Activated T-helper 17 cell treated with anti-CD3 and anti-CD28 coated beads, Interleukin-2, amount 50 U/mL, for 72 hours (primary cell): ENCODE measurements at regions not wholly inside any gene's neighbourhood (a gene's known extent, or its start where the extent isn't known, plus 50 kb on each side); places are given as distances from the start of the nearest gene placed in this dataset.

Source experiments
- ATAC-seq: fragments of 150-1000 bp; cut with Tn5 transposase; replicated peaks from 2 replicates; pipeline ENCODE4 v1.10.0; 2021; ENCODE audit warnings: mild to moderate bottlenecking, moderate library complexity
- H3K27ac Mint-ChIP-seq: one replicate; pipeline ENCODE4 v1.8.0; 2022; ENCODE audit warnings: mixed read lengths
- H3K27me3 Mint-ChIP-seq: one replicate; pipeline ENCODE4 v1.8.0; 2022; ENCODE audit warnings: mixed read lengths
- H3K36me3 Mint-ChIP-seq: one replicate; pipeline ENCODE4 v1.8.0; 2022; ENCODE audit warnings: low read depth, mild to moderate bottlenecking, mixed read lengths
- H3K4me1 Mint-ChIP-seq: one replicate; pipeline ENCODE4 v1.8.0; 2022; ENCODE audit warnings: mixed read lengths
- H3K4me3 Mint-ChIP-seq: one replicate; pipeline ENCODE4 v1.8.0; 2022; ENCODE audit warnings: mild to moderate bottlenecking, mixed read lengths
- H3K9me3 Mint-ChIP-seq: one replicate; pipeline ENCODE4 v1.8.0; 2022; ENCODE audit warnings: mixed read lengths

DNA sequence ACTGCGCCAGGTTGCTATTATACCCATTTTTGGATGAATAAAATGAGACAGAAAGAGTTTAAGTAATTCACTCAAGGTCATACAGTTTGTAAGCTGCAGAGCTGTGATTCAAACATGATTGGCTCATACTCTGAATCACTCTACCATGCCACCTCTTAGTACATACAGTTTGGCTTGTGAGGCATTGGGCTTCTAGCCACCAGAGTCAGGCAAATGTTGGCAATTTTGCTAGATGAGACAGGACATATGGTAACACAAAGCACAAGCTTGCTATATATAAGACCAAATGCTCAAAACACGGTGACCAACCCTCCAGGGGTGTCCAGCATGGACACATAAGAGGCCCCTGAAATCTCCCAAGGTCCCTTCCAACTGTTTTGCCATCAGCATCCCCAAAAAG is 236.0 kb upstream of the IRX5 start:
- Mint-ChIP-seq H3K4me3 (no peak overlapping the region), H3K36me3 (no peaks in the 10 kb centered on the region), H3K4me1 (no peaks in the 10 kb centered on the region), H3K27me3 (peaks cover 3% of the 10 kb centered on the region), H3K27ac (no peak overlapping the region), H3K9me3 (no peaks in the 10 kb centered on the region)
- no peak for ATAC-seq

DNA sequence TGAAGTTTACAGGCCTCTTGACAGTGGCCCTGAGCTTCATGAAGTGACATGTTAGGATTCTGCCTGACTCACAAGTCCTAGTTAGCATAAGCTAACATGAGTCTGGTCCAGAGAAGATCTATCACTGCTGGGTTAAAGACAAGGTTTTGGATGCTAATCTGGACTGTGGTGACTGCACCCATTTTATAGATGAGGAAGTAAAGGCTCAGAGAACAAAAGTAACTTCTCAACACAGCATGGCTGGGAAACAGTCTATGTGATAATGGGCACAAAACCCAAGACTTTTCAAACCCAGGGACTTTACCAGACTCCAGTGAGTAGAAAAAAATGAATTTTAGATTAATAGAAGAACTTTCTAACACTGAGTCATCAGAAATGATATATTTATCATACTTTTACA is 236.8 kb upstream of the IRX5 start:
- no peak overlapping the region for H3K27ac Mint-ChIP-seq
- no peaks in the 10 kb centered on the region for H3K36me3 Mint-ChIP-seq
- peaks cover 3% of the 10 kb centered on the region for H3K27me3 Mint-ChIP-seq
- no peaks in the 10 kb centered on the region for H3K4me1 Mint-ChIP-seq
- no peak overlapping the region for H3K4me3 Mint-ChIP-seq
- no peaks in the 10 kb centered on the region for H3K9me3 Mint-ChIP-seq
- no peak for ATAC-seq

DNA sequence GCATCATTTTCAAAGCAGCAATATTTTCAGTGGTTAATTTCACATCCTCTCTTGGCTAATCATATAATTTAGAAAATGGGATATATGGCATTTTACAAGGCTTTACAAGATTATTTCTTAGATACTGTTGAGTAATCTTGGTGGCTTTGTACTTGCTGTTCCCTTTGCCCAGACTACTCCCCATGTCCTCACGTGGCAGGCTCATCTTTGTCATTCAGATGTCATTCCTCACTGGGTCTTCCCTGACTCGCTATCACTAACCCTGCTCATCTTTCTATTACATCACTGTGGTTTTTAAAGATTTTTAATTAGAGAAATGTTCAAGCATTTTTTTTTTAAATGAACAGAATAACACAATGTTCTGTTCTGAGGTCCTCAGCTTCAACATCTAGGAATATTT is 240.0 kb upstream of the IRX5 start:
- ATAC-seq = no peak
- Mint-ChIP-seq H3K4me1 (no peaks in the 10 kb centered on the region), H3K36me3 (no peaks in the 10 kb centered on the region), H3K4me3 (no peak overlapping the region), H3K27ac (no peak overlapping the region), H3K9me3 (peaks cover 5% of the 10 kb centered on the region), H3K27me3 (peaks cover 5% of the 10 kb centered on the region)

DNA sequence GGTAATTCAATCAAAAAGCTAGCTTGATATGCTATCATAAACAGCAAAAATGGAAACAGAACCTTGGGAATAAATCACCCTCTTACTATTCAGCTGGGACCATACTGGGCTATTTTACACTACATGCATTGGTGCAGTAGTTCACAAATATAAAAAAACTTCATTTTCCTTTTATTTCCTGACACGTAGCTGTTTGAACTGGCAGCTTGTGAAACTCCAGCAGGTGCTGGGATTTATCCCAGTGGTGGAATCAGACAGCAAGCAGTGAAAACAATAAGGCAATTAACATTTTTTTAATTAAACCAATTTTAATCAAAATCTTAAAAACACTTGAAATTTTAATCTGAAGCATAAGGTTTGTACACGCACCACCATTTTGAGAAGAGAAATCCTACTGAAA is 240.4 kb upstream of the IRX5 start:
- Mint-ChIP-seq H3K36me3 (no peaks in the 10 kb centered on the region), H3K9me3 (peaks cover 5% of the 10 kb centered on the region), H3K4me1 (no peaks in the 10 kb centered on the region), H3K27me3 (peaks cover 5% of the 10 kb centered on the region), H3K4me3 (no peak overlapping the region), H3K27ac (no peak overlapping the region)
- ATAC-seq = no peak

DNA sequence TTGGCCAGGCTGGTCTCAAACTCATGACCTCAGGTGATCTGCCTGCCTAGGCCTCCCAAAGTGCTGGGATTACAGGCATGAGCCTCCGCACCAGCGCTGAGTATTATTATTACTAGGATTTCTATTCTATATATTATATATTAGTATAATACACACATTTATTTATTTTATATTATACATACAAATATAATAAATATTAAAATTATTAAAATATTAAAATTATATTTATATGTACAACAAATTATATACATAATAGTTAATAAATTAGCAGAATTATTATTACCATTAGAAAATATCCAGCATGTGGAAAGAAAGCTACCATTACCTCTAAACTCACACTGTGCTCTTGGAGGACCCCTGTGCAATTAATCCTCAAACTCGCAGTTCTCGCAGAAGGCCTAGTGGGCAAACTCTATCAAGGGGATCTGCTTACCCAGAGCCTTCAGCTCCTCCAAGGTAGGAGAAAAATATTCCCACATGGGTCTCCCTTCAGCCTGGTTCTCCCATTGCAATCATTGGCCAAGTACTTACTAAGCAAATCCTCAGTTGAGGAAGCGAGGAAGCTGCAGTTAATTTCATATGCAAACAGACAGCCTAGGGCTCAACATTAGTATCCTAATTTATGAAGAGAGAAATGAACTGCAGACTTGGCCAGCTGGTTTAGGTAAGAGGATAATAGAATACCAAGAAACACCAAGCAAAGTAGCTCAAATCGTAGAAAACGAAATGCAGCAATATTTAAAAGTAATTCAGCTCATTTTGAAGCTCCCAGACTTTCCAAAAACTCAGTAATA is 241.4 kb upstream of the IRX5 start:
- H3K4me1 Mint-ChIP-seq = no peaks in the 10 kb centered on the region
- H3K36me3 Mint-ChIP-seq = no peaks in the 10 kb centered on the region
- peaks cover 5% of the 10 kb centered on the region for H3K9me3 Mint-ChIP-seq
- peaks cover 5% of the 10 kb centered on the region for H3K27me3 Mint-ChIP-seq
- ATAC-seq = no peak
- H3K4me3 Mint-ChIP-seq = no peak overlapping the region
- H3K27ac Mint-ChIP-seq = no peak overlapping the region

DNA sequence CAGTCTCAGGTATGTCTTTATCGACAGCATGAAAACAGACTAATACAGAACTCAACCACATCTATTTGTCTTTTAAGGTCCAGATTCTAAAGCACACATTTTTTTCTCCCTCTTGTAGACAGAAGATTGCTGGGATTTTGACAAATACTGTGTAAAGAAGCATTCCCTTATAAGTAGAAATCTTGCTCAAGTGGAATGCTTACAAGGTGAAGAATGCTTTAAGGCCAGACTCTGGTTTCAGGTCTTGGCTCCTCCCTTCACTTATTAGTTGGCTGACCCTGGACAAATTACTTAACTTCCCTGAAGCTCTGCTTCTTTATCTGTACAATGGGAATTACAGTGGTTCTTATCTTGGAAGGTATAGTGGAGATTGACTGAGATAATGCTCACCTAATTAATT is 242.3 kb upstream of the IRX5 start:
- H3K4me3 Mint-ChIP-seq = no peak overlapping the region
- ATAC-seq = no peak
- no peak overlapping the region for H3K27ac Mint-ChIP-seq
- H3K9me3 Mint-ChIP-seq = peaks cover 5% of the 10 kb centered on the region
- no peaks in the 10 kb centered on the region for H3K36me3 Mint-ChIP-seq
- H3K27me3 Mint-ChIP-seq = peaks cover 5% of the 10 kb centered on the region
- H3K4me1 Mint-ChIP-seq = no peaks in the 10 kb centered on the region

DNA sequence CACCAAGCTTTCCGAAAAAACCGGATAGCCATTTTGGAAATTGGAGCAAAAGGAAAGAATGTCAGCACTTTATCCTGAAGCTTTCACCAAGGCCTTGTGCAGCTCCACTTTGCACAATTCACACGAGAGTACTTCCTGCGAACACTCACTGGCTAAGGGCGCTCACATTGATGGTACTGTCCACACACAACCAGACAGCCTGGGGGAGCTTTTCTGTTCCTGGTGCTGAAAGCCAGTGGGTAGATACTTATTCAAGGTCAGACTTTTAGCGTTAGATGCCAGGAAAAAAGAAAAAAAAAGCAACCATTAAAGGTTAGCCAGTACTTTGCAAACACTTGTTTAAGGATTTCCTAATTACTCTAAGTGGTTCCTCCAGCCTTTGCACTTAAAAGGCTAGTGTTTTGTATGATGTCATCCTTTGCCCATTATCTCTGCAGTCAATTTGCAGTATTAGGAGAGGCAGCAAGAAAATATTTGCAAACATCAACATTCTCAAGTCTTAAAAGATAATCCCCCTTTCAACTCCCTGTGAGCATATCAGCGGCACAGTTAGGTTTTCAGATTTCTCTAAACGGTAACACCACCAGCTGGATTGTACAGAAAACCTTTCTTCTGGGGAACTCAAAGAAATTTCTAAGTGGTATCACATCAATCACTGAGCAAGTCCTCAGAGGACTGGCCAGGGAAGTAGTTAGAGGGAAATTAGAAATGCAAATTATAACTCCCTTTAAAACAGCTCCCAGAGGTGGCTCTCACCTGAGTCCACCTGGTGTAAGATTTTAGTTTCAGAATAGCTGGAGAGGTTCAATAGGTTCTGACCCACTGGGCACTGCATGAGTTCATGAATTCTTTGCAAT is 243.4 kb upstream of the IRX5 start:
- H3K9me3 Mint-ChIP-seq = peaks cover 5% of the 10 kb centered on the region
- no peaks in the 10 kb centered on the region for H3K4me1 Mint-ChIP-seq
- no peak overlapping the region for H3K27ac Mint-ChIP-seq
- H3K36me3 Mint-ChIP-seq = no peaks in the 10 kb centered on the region
- peaks cover 5% of the 10 kb centered on the region for H3K27me3 Mint-ChIP-seq
- no peak for ATAC-seq
- no peak overlapping the region for H3K4me3 Mint-ChIP-seq

DNA sequence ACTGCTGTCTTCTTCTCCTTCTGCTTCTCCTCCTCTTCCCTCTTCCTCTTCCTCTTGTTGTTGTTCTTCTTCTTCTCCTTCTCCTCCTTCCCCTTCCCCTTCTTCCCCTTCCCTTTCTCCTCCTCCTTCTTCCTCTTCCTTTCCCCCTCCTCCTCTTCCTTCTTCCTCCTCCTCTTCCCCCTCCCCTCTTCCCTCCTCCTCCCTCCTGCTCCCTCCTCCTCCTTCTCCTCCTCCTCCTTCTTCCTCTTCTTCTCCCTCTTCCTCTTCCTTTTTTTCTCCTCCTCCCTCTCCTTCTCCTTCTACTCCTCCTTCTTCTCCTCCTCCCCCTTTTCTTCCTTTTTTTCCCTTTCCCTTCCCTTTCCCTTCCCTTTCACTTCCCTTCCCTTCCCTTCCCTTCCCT is 245.0 kb upstream of the IRX5 start:
- no peak overlapping the region for H3K27ac Mint-ChIP-seq
- H3K4me3 Mint-ChIP-seq = no peak overlapping the region
- no peak for ATAC-seq
- H3K4me1 Mint-ChIP-seq = no peaks in the 10 kb centered on the region
- H3K9me3 Mint-ChIP-seq = peaks cover 5% of the 10 kb centered on the region
- peaks cover 5% of the 10 kb centered on the region for H3K27me3 Mint-ChIP-seq
- no peaks in the 10 kb centered on the region for H3K36me3 Mint-ChIP-seq

DNA sequence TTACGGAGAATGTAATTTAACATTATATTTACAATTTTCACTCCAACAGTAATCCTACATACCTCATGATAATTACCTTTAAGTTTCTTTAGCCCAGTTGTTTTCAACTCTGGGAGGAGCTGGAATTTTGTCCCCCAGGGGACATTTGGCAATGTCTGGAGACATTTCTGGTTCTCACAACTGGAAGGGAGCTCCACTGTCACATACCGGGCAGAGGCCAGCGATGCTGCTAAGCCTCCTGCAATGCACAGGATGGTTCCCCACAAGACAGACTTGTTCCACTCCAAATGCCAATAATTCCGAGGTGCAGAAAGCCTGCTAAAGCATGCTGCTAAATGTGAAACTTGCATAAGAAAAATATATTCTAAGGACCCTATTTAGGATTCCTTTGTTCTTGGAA is 251.1 kb upstream of the IRX5 start:
- Mint-ChIP-seq H3K27me3 (no peaks in the 10 kb centered on the region), H3K9me3 (no peaks in the 10 kb centered on the region), H3K36me3 (no peaks in the 10 kb centered on the region), H3K4me3 (no peak overlapping the region), H3K4me1 (no peaks in the 10 kb centered on the region), H3K27ac (no peak overlapping the region)
- no peak for ATAC-seq

DNA sequence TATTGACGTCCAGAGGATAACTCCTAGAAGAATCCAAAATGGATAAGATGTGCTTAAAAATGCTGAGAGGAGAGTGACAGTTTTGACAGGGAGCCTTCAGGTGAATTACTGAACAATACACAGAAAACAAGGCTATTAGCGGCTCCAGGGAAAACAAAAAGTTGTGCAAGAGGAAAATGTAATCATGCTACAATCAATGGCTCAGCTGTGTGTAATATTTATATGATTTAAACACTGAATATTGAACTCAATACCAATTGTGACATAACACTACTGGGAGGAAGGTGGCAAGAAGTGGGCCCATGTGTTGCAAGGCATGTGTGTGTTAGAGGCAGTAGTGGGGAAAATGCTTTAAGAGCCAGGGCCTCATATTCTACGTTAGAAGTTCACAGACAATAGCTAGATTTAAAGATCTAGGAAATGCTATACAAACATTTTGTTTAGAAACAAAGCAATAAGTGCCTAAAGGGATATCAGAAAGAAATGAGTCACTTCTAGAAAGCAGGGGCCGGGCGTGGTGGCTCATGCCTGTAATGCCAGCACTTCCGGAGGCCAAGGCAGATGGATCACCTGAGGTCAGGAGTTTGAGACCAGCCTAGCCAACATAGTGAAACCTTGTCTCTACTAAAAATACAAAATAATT is 253.2 kb upstream of the IRX5 start:
- H3K36me3 Mint-ChIP-seq = no peaks in the 10 kb centered on the region
- no peaks in the 10 kb centered on the region for H3K9me3 Mint-ChIP-seq
- H3K27ac Mint-ChIP-seq = no peak overlapping the region
- no peak overlapping the region for H3K4me3 Mint-ChIP-seq
- H3K4me1 Mint-ChIP-seq = no peaks in the 10 kb centered on the region
- no peaks in the 10 kb centered on the region for H3K27me3 Mint-ChIP-seq
- ATAC-seq = no peak

DNA sequence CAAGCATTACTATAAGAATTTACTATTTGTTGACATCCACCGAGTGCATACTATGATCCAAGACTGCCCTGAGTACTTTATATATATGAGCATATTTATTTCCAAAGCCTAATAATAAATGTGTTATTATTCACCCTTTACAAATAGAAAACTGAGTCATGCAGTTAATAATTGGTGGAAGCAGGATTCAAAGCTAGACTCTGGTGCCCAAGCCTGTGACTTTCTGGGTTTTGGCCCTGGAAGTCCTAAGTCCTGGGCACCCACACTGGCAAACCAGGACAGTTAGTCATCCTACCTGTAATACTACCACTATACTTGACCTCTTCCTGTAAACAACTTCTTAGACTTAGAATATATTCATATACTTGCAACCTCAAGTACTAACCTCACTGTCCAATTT is 257.4 kb upstream of the IRX5 start:
- no peaks in the 10 kb centered on the region for H3K36me3 Mint-ChIP-seq
- no peak overlapping the region for H3K27ac Mint-ChIP-seq
- H3K4me1 Mint-ChIP-seq = no peaks in the 10 kb centered on the region
- ATAC-seq = no peak
- H3K4me3 Mint-ChIP-seq = no peak overlapping the region
- H3K27me3 Mint-ChIP-seq = no peaks in the 10 kb centered on the region
- no peaks in the 10 kb centered on the region for H3K9me3 Mint-ChIP-seq

DNA sequence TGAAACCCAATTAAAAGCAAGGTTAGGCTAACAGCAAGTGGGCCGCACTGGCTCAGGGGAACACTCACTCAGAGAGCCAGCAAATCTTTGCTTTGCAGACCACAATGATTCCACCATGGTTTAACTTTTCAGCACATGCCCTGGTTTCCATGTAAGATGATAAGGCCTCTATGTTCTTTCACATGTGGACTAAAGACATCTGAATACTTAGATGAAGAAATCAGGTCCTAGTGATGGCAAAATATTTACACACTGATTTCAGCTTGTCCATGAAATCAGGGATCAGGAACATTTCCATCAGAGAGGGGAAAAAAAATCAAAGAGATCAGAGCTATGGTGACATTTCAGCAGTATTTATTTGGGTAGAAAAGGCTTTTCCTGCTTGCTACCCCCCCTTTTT is 258.2 kb upstream of the IRX5 start:
- Mint-ChIP-seq H3K9me3 (no peaks in the 10 kb centered on the region), H3K4me3 (no peak overlapping the region), H3K27me3 (no peaks in the 10 kb centered on the region), H3K4me1 (no peaks in the 10 kb centered on the region), H3K36me3 (no peaks in the 10 kb centered on the region), H3K27ac (no peak overlapping the region)
- ATAC-seq = no peak

DNA sequence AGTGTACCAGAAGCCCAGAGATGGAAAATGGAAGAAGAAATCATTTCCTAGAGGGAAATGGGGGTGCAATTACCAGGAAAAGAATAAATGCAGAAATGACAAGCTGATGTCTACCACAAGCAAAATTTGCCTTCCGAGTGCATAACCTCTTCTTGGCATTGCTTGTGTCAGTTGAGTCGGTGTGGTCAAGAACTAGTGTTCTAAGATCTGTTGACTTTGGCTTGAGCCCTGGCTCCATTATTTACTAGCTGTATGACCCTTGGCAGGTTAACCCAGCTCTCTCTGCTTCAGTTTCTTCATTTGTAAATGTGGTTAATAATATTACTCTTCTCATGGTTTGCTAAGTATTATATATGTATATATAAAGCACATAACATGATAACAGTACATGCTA is 273.0 kb upstream of the IRX5 start:
- Mint-ChIP-seq H3K27me3 (peaks cover 31% of the 10 kb centered on the region), H3K27ac (no peak overlapping the region), H3K4me1 (no peaks in the 10 kb centered on the region), H3K4me3 (no peak overlapping the region), H3K36me3 (no peaks in the 10 kb centered on the region), H3K9me3 (peaks cover 5% of the 10 kb centered on the region)
- ATAC-seq = no peak

DNA sequence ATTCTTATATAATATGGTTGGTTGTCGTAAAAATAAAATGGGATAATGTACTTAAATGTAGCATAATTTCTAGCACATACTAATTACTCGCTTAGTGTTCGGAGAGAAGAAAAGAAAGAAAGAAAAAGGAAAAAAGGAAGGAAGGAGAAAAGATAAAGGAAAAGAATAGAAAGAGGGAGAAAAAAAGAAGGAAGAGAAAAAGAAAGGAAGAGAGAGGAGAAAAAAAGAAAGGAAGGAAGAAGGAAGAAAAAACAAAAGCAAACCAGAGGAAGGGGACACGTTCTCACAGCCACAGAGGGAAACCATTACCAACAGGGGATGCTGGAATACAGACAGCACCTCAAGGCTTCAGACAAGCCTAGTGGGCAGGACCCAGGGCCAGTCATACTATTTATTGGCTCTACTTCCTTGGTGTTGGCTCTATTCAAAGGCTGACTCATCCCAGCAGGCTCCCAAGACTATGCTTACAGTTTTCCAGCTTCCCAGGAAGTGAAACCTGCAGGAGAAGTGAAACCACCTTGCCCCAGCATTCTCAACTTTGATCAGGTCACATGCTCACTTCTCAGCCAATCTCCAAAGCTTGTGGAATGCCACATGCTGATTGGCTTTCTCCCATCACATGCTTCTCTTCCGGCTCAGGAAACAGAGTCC is 273.5 kb upstream of the IRX5 start:
- Mint-ChIP-seq H3K27me3 (peaks cover 31% of the 10 kb centered on the region), H3K9me3 (peaks cover 4% of the 10 kb centered on the region), H3K27ac (no peak overlapping the region), H3K4me3 (no peak overlapping the region), H3K36me3 (no peaks in the 10 kb centered on the region), H3K4me1 (no peaks in the 10 kb centered on the region)
- no peak for ATAC-seq
